ENCODE measurements at regions not wholly inside any gene's neighbourhood (a gene's known extent, or its start where the extent isn't known, plus 50 kb on each side); places are given as distances from the start of the nearest gene placed in this dataset.

DNA sequence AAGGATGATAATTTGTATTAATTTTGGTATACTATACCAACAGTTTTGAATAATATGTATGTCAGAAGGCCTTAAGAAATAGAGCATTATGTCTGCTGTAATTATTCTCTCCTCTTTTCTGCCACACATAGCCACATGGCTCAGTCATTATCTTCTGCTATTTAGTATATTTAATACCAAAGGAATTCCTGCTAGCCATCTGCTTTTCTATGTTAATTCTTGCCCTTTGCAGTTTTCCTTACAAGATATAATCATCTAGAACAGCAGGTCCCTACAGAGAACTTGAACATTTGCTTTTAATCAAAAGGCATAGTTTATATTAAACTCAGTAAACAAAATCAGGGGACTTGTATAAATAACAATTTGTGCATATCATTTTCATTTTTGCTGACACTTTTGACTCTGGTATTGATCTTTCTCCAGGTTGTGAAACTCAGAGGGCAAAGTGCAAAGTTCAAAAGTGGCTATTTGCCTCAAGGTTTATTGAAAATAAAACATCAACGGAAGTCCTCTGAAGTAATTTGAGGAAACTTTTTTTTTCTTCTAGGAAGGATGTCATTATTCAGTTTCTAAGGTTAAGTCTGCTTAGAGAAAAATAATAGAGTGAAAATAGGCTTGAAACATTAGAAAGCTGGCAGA is 702.0 kb downstream of the KCNJ2 start:
- intact Hi-C loops (cut with micrococcal nuclease) (no loop called here), dilution Hi-C loops (cut with HindIII; ENCODE audit: low sequenced_read_pairs, unreplicated experiment) (no loop called here), in situ Hi-C loops (cut with MboI; ENCODE audit: low sequenced_read_pairs) (no loop called here)
- ChIA-PET CTCF (interaction anchor here (2.0 kb wide), 1 partner anchor 9 kb away, joined by 5 read pairs; no protein-coding TSS in a partner anchor), POLR2A (ENCODE audit: unreplicated experiment) (no interaction called here)
- Histone ChIP-seq H2BK5ac (ENCODE audit: low read depth, low read length, poor library complexity, severe bottlenecking) (no peak overlapping the region), H3K4me3 (ENCODE audit: insufficient read depth, low read depth, low read length) (no peak overlapping the region), H3K14ac (replicated peaks; ENCODE audit: low read depth, low read length) (no peak overlapping the region), H4K91ac (ENCODE audit: insufficient read depth, low read depth, low read length) (no peak overlapping the region), H3K4me2 (ENCODE audit: low read depth, low read length) (no peak overlapping the region; the same call in 1 of the 2 replicates), H2BK120ac (ENCODE audit: low read depth, low read length) (no peak overlapping the region), H4K8ac (ENCODE audit: low read depth in 2 of 2, low read length in 2 of 2) (no peak overlapping the region), H3K9me1 (ENCODE audit: insufficient read depth, low read length) (no peaks in the 10 kb centered on the region), H3K56ac (ENCODE audit: extremely low read depth, insufficient read depth, low read length) (no peak overlapping the region), H3K4me1 (ENCODE audit: control insufficient read depth, insufficient read depth, low read length) (no peaks in the 10 kb centered on the region), H3K9ac (ENCODE audit: low read depth, low read length) (no peak overlapping the region), H3K27me3 (ENCODE audit: control insufficient read depth, insufficient read depth, low read length) (no peaks in the 10 kb centered on the region), H2BK15ac (ENCODE audit: low read depth, low read length) (no peak overlapping the region), H2AFZ (replicated peaks; ENCODE audit: low read length, poor library complexity) (no peak overlapping the region), H2AK9ac (replicated peaks; ENCODE audit: low read depth, low read length, poor library complexity) (no peak overlapping the region), H3K79me1 (ENCODE audit: low read depth in 1 of 2, low read length in 2 of 2) (no peaks in the 10 kb centered on the region), H4K5ac (ENCODE audit: low read depth, low read length) (no peak overlapping the region), H2AK5ac (ENCODE audit: low read depth, low read length) (no peak overlapping the region), H3K23ac (ENCODE audit: low read depth, low read length) (no peak overlapping the region), H3K36me3 (ENCODE audit: control insufficient read depth, insufficient read depth, low read length) (no peaks in the 10 kb centered on the region), H4K20me1 (ENCODE audit: insufficient read depth, low read length) (no peaks in the 10 kb centered on the region), H3K27ac (ENCODE audit: insufficient read depth, low read length) (no peak overlapping the region), H3K4ac (ENCODE audit: low read depth, low read length) (no peak overlapping the region), H2BK20ac (ENCODE audit: low read depth, low read length) (no peak overlapping the region), H3K18ac (ENCODE audit: low read depth, low read length) (no peak overlapping the region), H3K9me3 (ENCODE audit: control insufficient read depth, insufficient read depth, low read length) (no peaks in the 10 kb centered on the region)
- ATAC-seq (ENCODE audit: low read depth), result 0 out of 2 replicates have a peak, but pooled peaks have one; percentile 42
- WGBS, 2 experiments (ENCODE audit: extremely low coverage in 2 of 2, insufficient read length in 1 of 2), result no CpG with 5 or more reads among the region's 1 CpG
- BruUV-seq (replicated peaks), result no TSS peak
- no peak for DNase-seq
- TF ChIP-seq RAD21 (IDR thresholded peaks at IDR 0.05; ENCODE audit: low read length) (no peak), CHD1 (IDR thresholded peaks at IDR 0.05; ENCODE audit: low read depth, low read length) (no peak), FOS (IDR thresholded peaks at IDR 0.05; ENCODE audit: low read depth, low read length) (no peak), RFX5 (IDR thresholded peaks at IDR 0.05; ENCODE audit: low read depth, low read length) (no peak), POLR2A (IDR thresholded peaks at IDR 0.05; ENCODE audit: low read depth, low read length) (no peak), RCOR1 (IDR thresholded peaks at IDR 0.05; ENCODE audit: insufficient replicate concordance, low read length) (no peak), CEBPB (IDR thresholded peaks at IDR 0.05; ENCODE audit: low read depth, low read length) (no peak), NFE2L2 (IDR thresholded peaks at IDR 0.05; ENCODE audit: low read depth, low read length) (no peak), MAFK (IDR thresholded peaks at IDR 0.05; ENCODE audit: low read depth, low read length) (no peak), BHLHE40 (IDR thresholded peaks at IDR 0.05; ENCODE audit: low read depth, low read length) (no peak), MAZ (IDR thresholded peaks at IDR 0.05; ENCODE audit: borderline replicate concordance, low read depth, low read length) (no peak), MXI1 (IDR thresholded peaks at IDR 0.05; ENCODE audit: borderline replicate concordance, low read depth, low read length) (no peak)
- TF ChIP-seq, protein P1, sequence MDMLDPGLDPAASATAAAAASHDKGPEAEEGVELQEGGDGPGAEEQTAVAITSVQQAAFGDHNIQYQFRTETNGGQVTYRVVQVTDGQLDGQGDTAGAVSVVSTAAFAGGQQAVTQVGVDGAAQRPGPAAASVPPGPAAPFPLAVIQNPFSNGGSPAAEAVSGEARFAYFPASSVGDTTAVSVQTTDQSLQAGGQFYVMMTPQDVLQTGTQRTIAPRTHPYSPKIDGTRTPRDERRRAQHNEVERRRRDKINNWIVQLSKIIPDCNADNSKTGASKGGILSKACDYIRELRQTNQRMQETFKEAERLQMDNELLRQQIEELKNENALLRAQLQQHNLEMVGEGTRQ (IDR thresholded peaks at IDR 0.05; ENCODE audit: low read depth, low read length), result no peak
- TF ChIP-seq, protein P2, sequence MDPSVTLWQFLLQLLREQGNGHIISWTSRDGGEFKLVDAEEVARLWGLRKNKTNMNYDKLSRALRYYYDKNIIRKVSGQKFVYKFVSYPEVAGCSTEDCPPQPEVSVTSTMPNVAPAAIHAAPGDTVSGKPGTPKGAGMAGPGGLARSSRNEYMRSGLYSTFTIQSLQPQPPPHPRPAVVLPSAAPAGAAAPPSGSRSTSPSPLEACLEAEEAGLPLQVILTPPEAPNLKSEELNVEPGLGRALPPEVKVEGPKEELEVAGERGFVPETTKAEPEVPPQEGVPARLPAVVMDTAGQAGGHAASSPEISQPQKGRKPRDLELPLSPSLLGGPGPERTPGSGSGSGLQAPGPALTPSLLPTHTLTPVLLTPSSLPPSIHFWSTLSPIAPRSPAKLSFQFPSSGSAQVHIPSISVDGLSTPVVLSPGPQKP (IDR thresholded peaks at IDR 0.05; ENCODE audit: borderline replicate concordance, low read depth, low read length), result no peak
- TF ChIP-seq, protein P3, sequence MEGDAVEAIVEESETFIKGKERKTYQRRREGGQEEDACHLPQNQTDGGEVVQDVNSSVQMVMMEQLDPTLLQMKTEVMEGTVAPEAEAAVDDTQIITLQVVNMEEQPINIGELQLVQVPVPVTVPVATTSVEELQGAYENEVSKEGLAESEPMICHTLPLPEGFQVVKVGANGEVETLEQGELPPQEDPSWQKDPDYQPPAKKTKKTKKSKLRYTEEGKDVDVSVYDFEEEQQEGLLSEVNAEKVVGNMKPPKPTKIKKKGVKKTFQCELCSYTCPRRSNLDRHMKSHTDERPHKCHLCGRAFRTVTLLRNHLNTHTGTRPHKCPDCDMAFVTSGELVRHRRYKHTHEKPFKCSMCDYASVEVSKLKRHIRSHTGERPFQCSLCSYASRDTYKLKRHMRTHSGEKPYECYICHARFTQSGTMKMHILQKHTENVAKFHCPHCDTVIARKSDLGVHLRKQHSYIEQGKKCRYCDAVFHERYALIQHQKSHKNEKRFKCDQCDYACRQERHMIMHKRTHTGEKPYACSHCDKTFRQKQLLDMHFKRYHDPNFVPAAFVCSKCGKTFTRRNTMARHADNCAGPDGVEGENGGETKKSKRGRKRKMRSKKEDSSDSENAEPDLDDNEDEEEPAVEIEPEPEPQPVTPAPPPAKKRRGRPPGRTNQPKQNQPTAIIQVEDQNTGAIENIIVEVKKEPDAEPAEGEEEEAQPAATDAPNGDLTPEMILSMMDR (conservative IDR thresholded peaks at IDR 0.05; ENCODE audit: low read depth, low read length), result no peak

All from IMR-90 (cell line).